Stomach (tissue), 8 donors: ENCODE measurements at regions not wholly inside any gene's neighbourhood (a gene's known extent, or its start where the extent isn't known, plus 50 kb on each side); places are given as distances from the start of the nearest gene placed in this dataset.

Source experiments
- DNase-seq, 2 donors: peaks; one replicate each; pipeline versions ENCODE4 v3.0.0 to v3.0.0-alpha.2; 2013 to 2019
- H3K27ac ChIP-seq, 5 donors: fragments of 200-600 bp in 4 of 5; sonication (generic) in 4 of 5; one replicate each; pipeline ENCODE4 v1.5.1; 2013 to 2019; ENCODE audit warnings: mild to moderate bottlenecking in 1 of 5, moderate library complexity in 1 of 5
- H3K27me3 ChIP-seq, 3 donors: fragments of 200-600 bp; sonication (generic); one replicate each; pipeline ENCODE4 v1.5.1; 2017 to 2019; ENCODE audit warnings: mixed run types in 1 of 3
- H3K36me3 ChIP-seq, 4 donors: fragments of 200-600 bp; sonication (generic); 1 replicate in 3 of 4; 2 replicates in 1 of 4; pipeline ENCODE4 v1.5.1; 2016 to 2019
- H3K4me1 ChIP-seq, 4 donors: fragments of 200-600 bp; sonication (generic); one replicate each; pipeline ENCODE4 v1.5.1; 2016 to 2019
- H3K4me3 ChIP-seq, 4 donors: fragments of 200-600 bp; sonication (generic) in 3 of 4; one replicate each; pipeline ENCODE4 v1.5.1; 2016 to 2019; ENCODE audit warnings: mild to moderate bottlenecking in 1 of 4
- H3K9me3 ChIP-seq, 4 donors: fragments of 200-600 bp; sonication (generic); one replicate each; pipeline ENCODE4 v1.5.1; 2016 to 2019
- CTCF ChIP-seq, 7 experiments: fragments of 450-650 bp in 4 of 7; fragments of 200-600 bp in 3 of 7; sonication (generic) in 3 of 7; IDR thresholded peaks; one replicate each; pipeline ENCODE4 v1.5.1; 2016 to 2019; ENCODE audit warnings: antibody characterized with exemption in 7 of 7, control low read depth in 2 of 7, mild to moderate bottlenecking in 1 of 7
- EP300 ChIP-seq: sonication (generic); formaldehyde crosslinking; IDR thresholded peaks from one replicate; pipeline ENCODE4 v1.6.1; 2017; ENCODE audit warnings: antibody characterized with exemption
- POLR2A ChIP-seq, 4 donors: fragments of 450-650 bp; IDR thresholded peaks; one replicate each; pipeline ENCODE4 v1.6.1; 2016; ENCODE audit warnings: antibody characterized with exemption in 4 of 4, control low read depth in 2 of 4, mild to moderate bottlenecking in 1 of 4, moderate library complexity in 1 of 4
- POLR2AphosphoS5 ChIP-seq, 3 donors: sonication (generic); formaldehyde crosslinking; IDR thresholded peaks; one replicate each; pipeline ENCODE4 v1.6.1; 2016; ENCODE audit warnings: antibody characterized with exemption in 3 of 3
- WGBS, 5 donors: extraction: QIAGEN DNeasy Blood & Tissue Kit in 3 of 5; methylation state at CpG; one replicate each; pipeline versions ENCODE4 v1.1.5 to v1.1.7; 2013 to 2018; 5-methylcytosine and 5-hydroxymethylcytosine counted together
- intact Hi-C: fragments of 100-400 bp; cut with DNase I; formaldehyde crosslinking; loops from one replicate; pipeline ENCODE4 v1.15.1; 2023; ENCODE audit warnings: low total_unique reads
- donor health status: healthy with polysubstance abuse.
- donor health status: Bipolar disorder and iron deficiency.
- donor health status: healthy.

DNA sequence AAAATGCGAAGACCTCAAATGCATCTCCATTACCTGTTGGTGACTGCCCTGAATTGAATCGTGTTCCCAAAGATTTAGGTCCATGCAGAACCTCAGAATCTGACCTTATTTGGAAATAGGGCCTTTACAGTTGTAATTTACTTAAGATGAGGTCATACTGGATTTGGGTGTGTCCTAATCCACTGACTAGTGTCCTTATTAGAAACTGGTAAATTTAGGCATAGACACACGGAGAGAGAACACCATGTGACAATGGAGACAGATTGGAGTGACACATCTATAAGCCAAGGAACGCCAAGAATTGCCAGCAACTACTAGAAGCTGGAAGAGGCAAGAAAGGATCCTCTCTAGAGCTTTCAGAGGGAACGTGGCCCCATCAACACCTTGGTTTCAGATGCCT lies 203.1 kb downstream of the SMAD2 start:
- H3K4me3 ChIP-seq, result no peak overlapping the region
- TF ChIP-seq POLR2A (IDR thresholded peaks at IDR 0.05), result no peak
- no peak for TF ChIP-seq EP300
- no peak for TF ChIP-seq POLR2AphosphoS5 (IDR thresholded peaks at IDR 0.05)
- TF ChIP-seq CTCF (IDR thresholded peaks at IDR 0.05), result no peak
- no peaks in the 10 kb centered on the region for H3K9me3 ChIP-seq
- intact Hi-C loops, result no loop called here
- no peaks in the 10 kb centered on the region for H3K4me1 ChIP-seq
- no peaks in the 10 kb centered on the region for H3K36me3 ChIP-seq
- no peak for DNase-seq
- 75 to 84% (median 77%) methylated on average over 5 of the region's 5 CpGs for WGBS, 5 donors
- H3K27me3 ChIP-seq, result peaks cover 0 to 27% (median 0%) of the 10 kb centered on the region in 3 donors
- H3K27ac ChIP-seq, result no peak overlapping the region

- DNase-seq, result peak in 1 of 2 donors; percentile 1
- H3K27me3 ChIP-seq, result peaks cover 0 to 27% (median 0%) of the 10 kb centered on the region in 3 donors
- WGBS, 5 donors, result 23 to 69% (median 37%) methylated on average over 1 of the region's 1 CpG
These were observed 203.9 kb downstream of the SMAD2 start for GRCh38 chr18:47726550-47726949.

GRCh38 chr18:47725656-47726055 lies 204.8 kb downstream of the SMAD2 start:
- Histone ChIP-seq H3K9me3 (no peaks in the 10 kb centered on the region), H3K4me3 (no peak overlapping the region), H3K27ac (no peak overlapping the region), H3K27me3 (peaks cover 0 to 25% (median 0%) of the 10 kb centered on the region in 3 donors), H3K4me1 (no peaks in the 10 kb centered on the region), H3K36me3 (no peaks in the 10 kb centered on the region)
- no peak for TF ChIP-seq CTCF (IDR thresholded peaks at IDR 0.05)
- TF ChIP-seq POLR2A (IDR thresholded peaks at IDR 0.05), result no peak
- WGBS, 5 donors, result 87 to 95% (median 91%) methylated on average over 3 of the region's 3 CpGs
- intact Hi-C loops, result no loop called here
- peak in 1 of 2 donors; percentile 3 for DNase-seq

More at GRCh38 chr18:47726550-47726949, 203.9 kb downstream of the SMAD2 start:
- no peak overlapping the region for H3K27ac ChIP-seq
- TF ChIP-seq POLR2A (IDR thresholded peaks at IDR 0.05) (no peak), POLR2AphosphoS5 (IDR thresholded peaks at IDR 0.05) (no peak), EP300 (no peak), CTCF (IDR thresholded peaks at IDR 0.05) (no peak)
- H3K36me3 ChIP-seq, result no peaks in the 10 kb centered on the region
- intact Hi-C loops, result no loop called here
- no peaks in the 10 kb centered on the region for H3K9me3 ChIP-seq
- no peaks in the 10 kb centered on the region for H3K4me1 ChIP-seq
- no peak overlapping the region for H3K4me3 ChIP-seq

DNA sequence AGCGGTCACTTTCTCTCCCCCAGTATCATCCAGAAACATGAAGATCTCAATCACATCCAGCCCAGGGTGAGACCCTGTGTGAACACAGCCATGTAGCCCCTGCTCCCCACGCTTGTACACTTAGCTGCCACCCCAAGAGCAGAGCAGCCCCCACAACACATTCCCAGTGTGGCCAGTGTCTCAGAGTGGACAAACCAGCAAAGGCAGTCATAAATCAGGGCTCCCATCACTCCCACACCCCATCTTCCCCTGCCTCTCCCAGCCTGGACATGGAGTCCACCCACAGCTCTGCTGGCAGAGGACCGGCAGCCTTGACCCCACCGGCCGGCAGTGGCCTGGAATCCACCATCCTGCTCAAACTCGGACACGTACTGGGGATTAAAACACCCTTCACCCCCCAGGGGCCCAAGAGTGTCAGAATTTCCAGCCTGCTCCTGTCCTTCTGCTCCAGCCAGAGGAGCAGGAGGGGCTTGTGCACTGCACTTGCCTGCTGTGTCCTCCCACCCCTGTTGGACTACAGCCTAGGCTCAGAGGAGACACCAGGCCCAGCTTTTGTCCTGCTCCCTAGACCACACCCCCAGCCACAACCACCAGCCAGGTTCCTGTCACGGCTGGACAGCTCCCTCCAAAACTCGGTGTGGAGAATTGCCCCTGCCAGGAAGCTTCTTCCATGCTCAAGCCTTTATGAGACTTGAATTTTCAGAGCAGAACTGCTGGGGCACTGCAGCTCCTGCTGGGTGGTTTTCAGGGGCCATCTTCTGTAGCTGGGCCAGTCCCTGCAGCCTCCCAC lies 206.1 kb downstream of the SMAD2 start:
- no peaks in the 10 kb centered on the region for H3K9me3 ChIP-seq
- H3K27ac ChIP-seq, result no peak overlapping the region
- H3K27me3 ChIP-seq, result peaks cover 0 to 21% (median 0%) of the 10 kb centered on the region in 3 donors
- H3K36me3 ChIP-seq, result no peaks in the 10 kb centered on the region
- intact Hi-C loops, result no loop called here
- 50 to 65% (median 60%) methylated on average over 9 of the region's 9 CpGs for WGBS, 5 donors
- TF ChIP-seq POLR2A (IDR thresholded peaks at IDR 0.05), result no peak
- TF ChIP-seq EP300, result no peak
- TF ChIP-seq CTCF (IDR thresholded peaks at IDR 0.05), result no peak
- no peak for TF ChIP-seq POLR2AphosphoS5 (IDR thresholded peaks at IDR 0.05)
- H3K4me1 ChIP-seq, result no peaks in the 10 kb centered on the region
- no peak for DNase-seq
- no peak overlapping the region for H3K4me3 ChIP-seq
